C4-2B (cell line): ENCODE measurements at regions not wholly inside any gene's neighbourhood (a gene's known extent, or its start where the extent isn't known, plus 50 kb on each side); places are given as distances from the start of the nearest gene placed in this dataset.
"Not testable (repeated sequence)": the region's sequence is repeated elsewhere in the genome, so short reads cannot be mapped to it uniquely, and the experiment has no call there.

Source experiments
- H3K27ac ChIP-seq: fragments of 450-650 bp; 2 replicates; pipeline ENCODE4 v1.5.1; 2017
- ZFX ChIP-seq: fragments of 450-650 bp; IDR thresholded peaks from 2 replicates; pipeline ENCODE4 v1.6.1; 2017
- TF ChIP-seq, protein P1 (sequence below): fragments of 450-650 bp; conservative IDR thresholded peaks from 2 replicates; pipeline ENCODE4 v1.5.1; 2017; ENCODE audit warnings: mild to moderate bottlenecking

DNA sequence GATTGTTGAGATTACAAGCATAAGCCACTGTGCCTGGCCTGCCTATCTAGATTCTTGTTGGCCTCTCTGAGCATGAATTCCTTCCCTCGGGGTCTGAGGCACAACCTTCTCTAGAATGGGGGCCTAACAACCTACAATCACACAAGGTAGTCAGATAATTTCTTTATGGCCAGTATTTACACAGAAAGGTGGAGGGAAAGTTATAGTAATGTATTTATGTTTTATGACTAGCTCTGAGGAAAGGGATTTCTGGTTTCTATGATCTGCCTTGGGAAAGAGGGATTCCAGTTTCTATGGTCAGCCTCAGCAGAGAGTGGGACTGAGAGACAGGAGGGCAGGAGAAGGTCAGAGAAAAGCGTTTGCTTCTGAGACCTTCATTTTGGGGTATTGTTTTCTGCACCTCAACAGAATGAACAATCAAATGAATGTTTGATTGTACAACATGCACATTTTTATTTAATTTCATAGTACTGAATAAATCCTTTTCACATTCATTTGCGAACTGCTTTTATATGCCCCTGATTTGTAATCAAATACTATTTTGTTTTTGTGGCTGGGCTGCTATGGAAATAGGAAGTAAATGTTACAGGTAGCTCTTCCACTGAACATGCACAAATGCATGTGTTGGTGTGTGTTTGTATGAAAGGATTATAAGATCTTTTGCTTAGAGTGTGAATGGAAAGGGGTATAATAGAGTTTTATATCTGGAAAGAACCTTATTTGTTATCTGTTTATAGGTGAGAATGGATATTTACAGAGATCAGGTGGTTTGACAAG lies 499.7 kb upstream of the RGS6 start:
- TF ChIP-seq, protein P1, sequence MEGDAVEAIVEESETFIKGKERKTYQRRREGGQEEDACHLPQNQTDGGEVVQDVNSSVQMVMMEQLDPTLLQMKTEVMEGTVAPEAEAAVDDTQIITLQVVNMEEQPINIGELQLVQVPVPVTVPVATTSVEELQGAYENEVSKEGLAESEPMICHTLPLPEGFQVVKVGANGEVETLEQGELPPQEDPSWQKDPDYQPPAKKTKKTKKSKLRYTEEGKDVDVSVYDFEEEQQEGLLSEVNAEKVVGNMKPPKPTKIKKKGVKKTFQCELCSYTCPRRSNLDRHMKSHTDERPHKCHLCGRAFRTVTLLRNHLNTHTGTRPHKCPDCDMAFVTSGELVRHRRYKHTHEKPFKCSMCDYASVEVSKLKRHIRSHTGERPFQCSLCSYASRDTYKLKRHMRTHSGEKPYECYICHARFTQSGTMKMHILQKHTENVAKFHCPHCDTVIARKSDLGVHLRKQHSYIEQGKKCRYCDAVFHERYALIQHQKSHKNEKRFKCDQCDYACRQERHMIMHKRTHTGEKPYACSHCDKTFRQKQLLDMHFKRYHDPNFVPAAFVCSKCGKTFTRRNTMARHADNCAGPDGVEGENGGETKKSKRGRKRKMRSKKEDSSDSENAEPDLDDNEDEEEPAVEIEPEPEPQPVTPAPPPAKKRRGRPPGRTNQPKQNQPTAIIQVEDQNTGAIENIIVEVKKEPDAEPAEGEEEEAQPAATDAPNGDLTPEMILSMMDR, result no peak
- TF ChIP-seq ZFX, result no peak
- no peak overlapping the region for H3K27ac ChIP-seq

GRCh38 chr14:71433303-71433702 lies 498.9 kb upstream of the RGS6 start:
- TF ChIP-seq, protein P1, result no peak
- TF ChIP-seq ZFX, result no peak
- no peak overlapping the region for H3K27ac ChIP-seq

- not testable (repeated sequence) for H3K27ac ChIP-seq
These were observed 496.6 kb upstream of the RGS6 start for GRCh38 chr14:71435641-71436040.

DNA sequence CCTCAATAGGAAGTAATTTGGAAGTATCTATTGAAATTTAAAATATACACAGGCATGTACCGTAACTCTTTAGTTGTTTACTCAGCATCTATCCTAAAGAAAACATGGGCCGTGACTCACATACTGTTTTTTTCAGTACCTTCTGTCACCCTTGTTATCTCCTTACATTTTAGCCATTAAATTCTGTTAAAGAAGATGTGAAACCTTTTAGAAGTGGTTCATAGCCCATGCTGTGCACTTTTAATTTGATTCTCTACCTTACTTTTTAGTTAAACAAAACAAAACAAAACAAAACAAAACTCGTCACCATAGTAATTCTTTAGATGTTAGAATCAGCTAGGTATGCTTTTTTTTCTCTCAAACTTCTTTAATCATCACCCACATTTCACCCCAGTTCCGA lies 494.4 kb upstream of the RGS6 start:
- H3K27ac ChIP-seq, result no peak overlapping the region
- no peak for TF ChIP-seq ZFX

DNA sequence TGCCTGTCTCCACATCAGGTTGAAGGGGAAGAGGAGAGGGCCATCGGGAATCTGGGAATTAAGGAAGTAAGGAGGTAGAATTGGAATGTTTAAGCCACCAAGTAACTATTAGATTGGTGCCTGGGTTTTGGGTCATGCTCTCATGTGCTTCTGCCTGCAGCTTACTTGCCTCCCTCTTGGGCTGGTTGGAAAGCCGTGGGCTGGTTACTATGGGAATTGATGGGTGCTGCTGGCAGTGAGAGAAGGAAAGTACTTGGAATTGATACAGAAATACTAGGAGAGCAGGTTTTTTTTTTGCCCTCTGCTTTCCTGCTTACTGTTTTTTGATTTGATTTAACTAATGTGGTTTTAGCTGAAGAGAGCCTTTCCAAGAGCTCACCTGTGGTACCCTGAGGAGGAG lies 493.5 kb upstream of the RGS6 start:
- H3K27ac ChIP-seq, result no peak overlapping the region
- TF ChIP-seq, protein P1, result no peak
- TF ChIP-seq ZFX, result no peak

GRCh38 chr14:71441126-71441525 lies 491.1 kb upstream of the RGS6 start:
- no peak overlapping the region for H3K27ac ChIP-seq
- TF ChIP-seq, protein P1, result no peak
- no peak for TF ChIP-seq ZFX

DNA sequence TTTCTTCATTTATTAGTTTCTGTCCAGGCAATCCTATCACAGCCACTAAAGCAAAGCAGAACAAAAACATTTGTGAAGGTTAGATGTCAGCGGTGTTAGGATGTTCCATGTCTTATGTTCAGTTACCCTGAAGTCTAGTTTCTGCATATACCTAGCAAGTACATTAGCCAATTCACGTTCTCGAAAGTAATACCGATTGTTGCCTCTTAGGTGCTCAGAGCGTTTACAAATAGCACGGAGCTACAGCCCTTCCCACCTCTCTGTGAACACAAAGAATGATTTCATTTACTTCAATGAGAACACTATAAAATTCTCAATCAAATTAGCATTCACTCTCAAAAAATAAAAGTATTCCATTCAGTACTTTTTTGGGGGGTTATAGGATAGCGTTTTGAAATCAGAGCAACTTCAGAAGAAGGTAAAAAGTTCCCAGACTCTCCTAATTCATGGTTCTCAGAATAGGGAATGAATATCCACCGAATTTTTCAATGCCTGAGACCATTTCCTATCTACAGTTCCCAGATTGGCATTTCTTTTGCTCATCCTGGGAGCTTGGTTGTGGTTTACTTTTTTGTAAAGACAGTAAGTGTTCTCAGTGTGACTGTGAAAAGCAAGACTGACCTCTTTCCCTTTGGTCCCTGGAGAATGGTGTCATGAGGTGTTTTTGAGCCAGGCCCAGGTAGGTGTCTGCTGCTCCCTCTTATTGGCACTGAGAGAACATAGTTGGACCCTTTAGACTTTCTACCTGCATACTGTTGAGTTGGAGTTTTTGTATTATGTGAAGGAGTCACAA lies 488.0 kb upstream of the RGS6 start:
- TF ChIP-seq ZFX, result no peak
- TF ChIP-seq, protein P1, result no peak
- no peak overlapping the region for H3K27ac ChIP-seq

DNA sequence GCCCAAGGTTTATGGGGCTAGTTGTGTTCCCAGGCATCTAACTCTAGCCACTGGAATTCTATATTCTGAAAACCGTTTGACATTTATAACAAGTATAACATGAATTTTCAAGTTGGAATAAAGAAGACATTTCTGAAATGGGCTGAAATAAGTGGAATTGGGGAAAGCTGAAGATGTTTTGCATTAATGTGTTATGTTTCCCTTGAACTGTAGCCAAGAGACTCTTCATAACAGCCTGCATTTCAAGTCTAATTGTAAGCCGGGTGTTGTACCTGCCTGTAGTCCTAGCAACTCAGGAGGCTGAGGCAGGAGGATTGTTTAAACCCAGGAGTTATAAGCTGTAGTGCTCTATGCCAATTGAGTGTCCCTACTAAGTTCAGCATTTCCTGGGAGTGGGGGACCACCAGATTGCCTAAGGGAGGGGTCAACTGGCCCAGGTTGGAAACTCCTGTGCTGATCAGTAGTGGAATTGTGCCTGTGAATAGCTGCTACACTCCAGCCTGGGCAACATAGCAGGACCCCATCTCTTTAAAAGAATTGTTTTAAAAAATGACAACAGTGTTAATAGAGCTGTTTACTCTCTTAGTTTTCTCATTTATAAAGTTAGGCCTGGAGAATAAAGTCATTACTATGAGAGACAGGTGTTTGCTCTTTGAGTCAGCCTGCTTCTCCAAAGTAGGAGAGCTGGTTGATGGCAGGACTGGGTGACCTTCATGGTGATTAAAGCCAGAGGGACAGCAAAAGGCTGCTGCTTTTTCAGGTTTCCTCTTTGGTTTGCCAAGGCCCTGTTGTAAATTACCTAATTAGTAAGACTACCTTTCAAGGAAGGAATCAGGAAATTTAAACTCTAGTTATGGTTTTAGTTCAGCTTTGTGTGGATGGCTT lies 483.6 kb upstream of the RGS6 start:
- H3K27ac ChIP-seq, result no peak overlapping the region
- no peak for TF ChIP-seq ZFX
